Endothelial cell of umbilical vein (primary cell): ENCODE measurements at regions not wholly inside any gene's neighbourhood (a gene's known extent, or its start where the extent isn't known, plus 50 kb on each side); places are given as distances from the start of the nearest gene placed in this dataset.

Source experiments
- BruUV-seq: library from RNA; stranded (reverse); fragments of 400-500 nt; replicated peaks from 2 replicates; lab custom pipeline; 2021; lab: Mats Ljungman, UMichigan
- CTCF ChIA-PET: fragments of 300-600, 350-600 bp; sonication (Branson Sonifier 250); formaldehyde crosslinking; loops from one replicate; lab custom pipeline; 2021; ENCODE audit warnings: antibody characterized with exemption, inconsistent platforms; lab: Charles Lee
- POLR2A ChIA-PET: fragments of 300-600, 350-600 bp; sonication (Branson Sonifier 250); formaldehyde crosslinking; loops from one replicate; lab custom pipeline; 2021; ENCODE audit warnings: antibody characterized with exemption, inconsistent platforms; lab: Charles Lee
- DNase-seq: peaks from one replicate; pipeline ENCODE4 v3.0.0-alpha.2; 2011; ENCODE audit warnings: low read depth, low spot score
- FAIRE-seq: peaks from 2 replicates; lab custom pipeline; 2011; peaks lifted over from hg19 to GRCh38; lab: Jason Lieb, UNC
- H2AFZ ChIP-seq: 2 replicates; pipeline ENCODE4 v1.6.0; 2012; ENCODE audit warnings: low read depth, low read length, control low read depth, inconsistent platforms
- H3K27ac ChIP-seq: 2 replicates; pipeline ENCODE4 v1.5.1; 2011; ENCODE audit warnings: low read depth, mild to moderate bottlenecking, control low read depth, low read length, moderate library complexity; ENCODE audit not compliant: insufficient read depth
- H3K27me3 ChIP-seq, 2 experiments: 2 replicates each; pipeline versions ENCODE4 v1.6.0 to v1.6.1; 2011; ENCODE audit warnings: low read length in 2 of 2, mixed read lengths in 1 of 2; ENCODE audit not compliant: control insufficient read depth in 2 of 2, insufficient read depth in 2 of 2
- H3K36me3 ChIP-seq, 2 experiments: 2 replicates in 1 of 2; 3 replicates in 1 of 2; pipeline ENCODE4 v1.5.1; 2011; ENCODE audit warnings: low read length in 2 of 2, mild to moderate bottlenecking in 1 of 2, moderate library complexity in 1 of 2; ENCODE audit not compliant: control insufficient read depth in 2 of 2, insufficient read depth in 2 of 2; ENCODE audit errors: extremely low read depth in 1 of 2
- H3K4me1 ChIP-seq: 3 replicates; pipeline ENCODE4 v1.5.1; 2011; ENCODE audit warnings: mild to moderate bottlenecking, low read length; ENCODE audit not compliant: control insufficient read depth, insufficient read depth; ENCODE audit errors: extremely low read depth
- H3K4me2 ChIP-seq: 2 replicates; pipeline ENCODE4 v1.6.1; 2011; ENCODE audit warnings: low read length, control low read depth, mixed read lengths; ENCODE audit not compliant: insufficient read depth
- H3K4me3 ChIP-seq, 3 experiments: fragments of 200-600 bp in 1 of 3; sonication (generic), shearing (Covaris generic) in 1 of 3; replicated peaks in 1 of 3; 2 replicates each; pipeline ENCODE4 v1.5.1; 2011 to 2016; ENCODE audit warnings: control low read depth in 3 of 3, low read length in 3 of 3, mild to moderate bottlenecking in 2 of 3, inconsistent platforms in 1 of 3, low read depth in 1 of 3, moderate library complexity in 1 of 3; ENCODE audit not compliant: insufficient read depth in 1 of 3
- H3K79me2 ChIP-seq: 2 replicates; pipeline ENCODE4 v1.6.0; 2012; ENCODE audit warnings: low read length, inconsistent platforms; ENCODE audit not compliant: control insufficient read depth, insufficient read depth
- H3K9ac ChIP-seq: replicated peaks from 2 replicates; pipeline ENCODE3; 2011; ENCODE audit warnings: low read length, control low read depth; ENCODE audit not compliant: insufficient read depth; ENCODE audit errors: extremely low read depth
- H3K9me1 ChIP-seq: replicated peaks from 3 replicates; pipeline ENCODE4 v1.6.0; 2011; ENCODE audit warnings: mild to moderate bottlenecking, low read length; ENCODE audit not compliant: control insufficient read depth, insufficient read depth; ENCODE audit errors: extremely low read depth
- H3K9me3 ChIP-seq: replicated peaks from 2 replicates; pipeline ENCODE4 v1.5.1; 2012; ENCODE audit warnings: low read length, inconsistent platforms; ENCODE audit not compliant: control insufficient read depth, insufficient read depth
- H4K20me1 ChIP-seq: replicated peaks from 2 replicates; pipeline ENCODE3; 2011; ENCODE audit warnings: mild to moderate bottlenecking, low read length; ENCODE audit not compliant: control insufficient read depth, insufficient read depth; ENCODE audit errors: extremely low read depth
- EZH2 ChIP-seq: IDR thresholded peaks from 2 replicates; pipeline ENCODE4 v1.6.1; 2012; ENCODE audit warnings: borderline replicate concordance, low read depth, mild to moderate bottlenecking, moderate library complexity, low read length, inconsistent platforms; ENCODE audit not compliant: severe bottlenecking
- FOS ChIP-seq: IDR thresholded peaks from 2 replicates; pipeline ENCODE4 v1.6.1; 2011; ENCODE audit warnings: mild to moderate bottlenecking, low read length, moderate library complexity, borderline replicate concordance; ENCODE audit not compliant: insufficient read depth
- GATA2 ChIP-seq: IDR thresholded peaks from 2 replicates; pipeline ENCODE4 v1.7.0; 2011; ENCODE audit warnings: low read depth, mild to moderate bottlenecking, moderate library complexity, mixed read lengths, low read length; ENCODE audit not compliant: insufficient read length, insufficient read depth
- JUN ChIP-seq: IDR thresholded peaks from 2 replicates; pipeline ENCODE4 v1.6.1; 2011; ENCODE audit warnings: borderline replicate concordance, low read depth; ENCODE audit not compliant: insufficient read length, insufficient read depth
- MYC ChIP-seq: IDR thresholded peaks from one replicate; pipeline ENCODE4 v1.6.1; 2011; ENCODE audit warnings: mild to moderate bottlenecking, low read depth, low read length
- POLR2AphosphoS5 ChIP-seq: IDR thresholded peaks from 2 replicates; pipeline ENCODE4 v1.6.1; 2012; ENCODE audit warnings: low read depth, mild to moderate bottlenecking, control low read depth, low read length, moderate library complexity; ENCODE audit not compliant: insufficient read depth
- dilution Hi-C: fragments of 300-500 bp; cut with MboI; formaldehyde crosslinking; loops from one replicate; pipeline ENCODE4 v1.15.0; 2019; ENCODE audit warnings: low sequenced_read_pairs; ENCODE audit not compliant: extremely low pct_ligation_motif_present
- intact Hi-C: fragments of 100-400 bp; cut with micrococcal nuclease; formaldehyde crosslinking; loops from one replicate; pipeline ENCODE4 v1.10.0; 2022
- TF ChIP-seq, protein P1 (sequence below), 2 donors: IDR thresholded peaks; 1 replicate in 1 of 2; 2 replicates in 1 of 2; pipeline ENCODE4 v1.5.1; 2011; ENCODE audit warnings: low read length in 2 of 2, mild to moderate bottlenecking in 2 of 2, moderate library complexity in 2 of 2, control low read depth in 1 of 2, inconsistent platforms in 1 of 2, low read depth in 1 of 2; ENCODE audit not compliant: insufficient read depth in 1 of 2; ENCODE audit errors: extremely low read depth in 1 of 2
- TF ChIP-seq, protein P2 (sequence below): IDR thresholded peaks from 2 replicates; pipeline ENCODE4 v1.6.1; 2011; ENCODE audit not compliant: insufficient read depth, insufficient read length

GRCh38 chr6:167509853-167510220 lies 185.0 kb downstream of the TTLL2 start:
- no peak overlapping the region for H3K27ac ChIP-seq
- DNase-seq (no peak), FAIRE-seq (no peak)
- H3K79me2 ChIP-seq = no peaks in the 10 kb centered on the region
- H3K4me1 ChIP-seq = no peaks in the 10 kb centered on the region
- dilution Hi-C loops = no loop called here
- H3K9ac ChIP-seq = no peak overlapping the region
- no peaks in the 10 kb centered on the region for H3K27me3 ChIP-seq
- no peak overlapping the region for H3K4me3 ChIP-seq
- intact Hi-C loops = no loop called here
- POLR2A ChIA-PET = no interaction called here
- H3K36me3 ChIP-seq = no peaks in the 10 kb centered on the region
- no peak overlapping the region for H3K4me2 ChIP-seq
- CTCF ChIA-PET = no interaction called here
- no peak overlapping the region for H2AFZ ChIP-seq
- H3K9me1 ChIP-seq = no peaks in the 10 kb centered on the region
- TF ChIP-seq, protein P1, sequence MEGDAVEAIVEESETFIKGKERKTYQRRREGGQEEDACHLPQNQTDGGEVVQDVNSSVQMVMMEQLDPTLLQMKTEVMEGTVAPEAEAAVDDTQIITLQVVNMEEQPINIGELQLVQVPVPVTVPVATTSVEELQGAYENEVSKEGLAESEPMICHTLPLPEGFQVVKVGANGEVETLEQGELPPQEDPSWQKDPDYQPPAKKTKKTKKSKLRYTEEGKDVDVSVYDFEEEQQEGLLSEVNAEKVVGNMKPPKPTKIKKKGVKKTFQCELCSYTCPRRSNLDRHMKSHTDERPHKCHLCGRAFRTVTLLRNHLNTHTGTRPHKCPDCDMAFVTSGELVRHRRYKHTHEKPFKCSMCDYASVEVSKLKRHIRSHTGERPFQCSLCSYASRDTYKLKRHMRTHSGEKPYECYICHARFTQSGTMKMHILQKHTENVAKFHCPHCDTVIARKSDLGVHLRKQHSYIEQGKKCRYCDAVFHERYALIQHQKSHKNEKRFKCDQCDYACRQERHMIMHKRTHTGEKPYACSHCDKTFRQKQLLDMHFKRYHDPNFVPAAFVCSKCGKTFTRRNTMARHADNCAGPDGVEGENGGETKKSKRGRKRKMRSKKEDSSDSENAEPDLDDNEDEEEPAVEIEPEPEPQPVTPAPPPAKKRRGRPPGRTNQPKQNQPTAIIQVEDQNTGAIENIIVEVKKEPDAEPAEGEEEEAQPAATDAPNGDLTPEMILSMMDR (IDR thresholded peaks at IDR 0.05; ENCODE audit: extremely low read depth in 1 of 2, insufficient read depth in 1 of 2, low read depth in 1 of 2, low read length in 2 of 2) = no peak
- TF ChIP-seq MYC = no peak
- no peak for TF ChIP-seq FOS
- TF ChIP-seq EZH2 = no peak
- TF ChIP-seq GATA2 = no peak
- TF ChIP-seq, protein P2, sequence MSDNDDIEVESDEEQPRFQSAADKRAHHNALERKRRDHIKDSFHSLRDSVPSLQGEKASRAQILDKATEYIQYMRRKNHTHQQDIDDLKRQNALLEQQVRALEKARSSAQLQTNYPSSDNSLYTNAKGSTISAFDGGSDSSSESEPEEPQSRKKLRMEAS = no peak
- TF ChIP-seq JUN = no peak
- TF ChIP-seq POLR2AphosphoS5 = no peak
- H4K20me1 ChIP-seq = no peaks in the 10 kb centered on the region
- no TSS peak for BruUV-seq
- H3K9me3 ChIP-seq = no peaks in the 10 kb centered on the region
